ENCODE measurements at regions not wholly inside any gene's neighbourhood (a gene's known extent, or its start where the extent isn't known, plus 50 kb on each side); places are given as distances from the start of the nearest gene placed in this dataset.

DNA sequence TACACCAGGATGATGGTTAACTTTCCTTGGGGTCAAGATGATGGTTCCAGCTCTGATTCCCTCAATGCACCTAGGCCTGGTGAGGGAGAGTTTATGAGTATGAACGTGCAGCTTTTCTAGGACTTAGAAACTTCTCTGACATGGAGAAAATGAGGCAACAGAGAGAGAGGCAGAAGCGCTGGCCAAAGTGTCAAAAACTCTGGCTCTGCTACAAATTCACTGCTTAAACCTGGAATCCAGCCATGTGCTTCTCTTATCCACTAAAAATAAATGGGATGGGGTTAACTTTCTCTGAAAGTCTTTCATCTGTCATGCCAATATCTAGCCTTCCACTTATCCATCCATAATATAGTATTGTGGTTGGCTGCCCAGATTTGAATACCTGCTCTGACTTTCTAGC is 568.7 kb downstream of the MED13L start:
- Mint-ChIP-seq H3K4me1 (no peaks in the 10 kb centered on the region), H3K27me3 (peaks cover 2% of the 10 kb centered on the region), H3K4me3 (no peak overlapping the region), H3K27ac (no peak overlapping the region), H3K36me3 (ENCODE audit: low read depth) (no peaks in the 10 kb centered on the region), H3K9me3 (peaks cover 12% of the 10 kb centered on the region)
- DNase-seq = no peak
- ATAC-seq = no peak

DNA sequence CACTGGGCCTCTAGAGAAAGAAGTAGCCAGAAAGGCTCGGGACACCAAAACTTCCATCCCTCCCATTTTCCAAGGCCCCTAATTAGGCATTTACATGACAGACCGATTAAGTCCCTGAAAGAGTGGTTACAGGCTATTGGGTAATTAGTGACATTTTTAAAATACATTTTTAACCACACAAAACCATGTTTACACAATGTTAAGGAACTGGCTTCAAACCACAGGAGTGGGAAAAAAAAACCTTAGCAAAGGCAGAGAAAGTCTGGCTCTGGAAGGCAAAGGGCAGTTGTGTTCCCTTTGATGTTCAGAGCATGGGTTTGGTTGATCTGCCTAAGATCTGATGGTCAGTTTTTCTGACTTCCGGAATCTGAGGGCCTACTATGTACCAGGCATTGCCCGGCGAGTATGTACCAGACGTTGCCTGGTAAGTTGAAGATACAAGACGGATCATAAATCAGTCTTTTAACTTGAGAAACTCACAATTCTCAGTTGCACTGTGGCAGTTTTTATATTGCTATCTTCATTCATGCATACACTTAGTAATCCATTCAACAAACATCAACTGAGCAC is 576.5 kb downstream of the MED13L start:
- ATAC-seq = no peak
- Mint-ChIP-seq H3K27me3 (no peaks in the 10 kb centered on the region), H3K27ac (no peak overlapping the region), H3K9me3 (peaks cover under 1% of the 10 kb centered on the region), H3K4me1 (no peaks in the 10 kb centered on the region), H3K4me3 (no peak overlapping the region), H3K36me3 (ENCODE audit: low read depth) (no peaks in the 10 kb centered on the region)
- no peak for DNase-seq

DNA sequence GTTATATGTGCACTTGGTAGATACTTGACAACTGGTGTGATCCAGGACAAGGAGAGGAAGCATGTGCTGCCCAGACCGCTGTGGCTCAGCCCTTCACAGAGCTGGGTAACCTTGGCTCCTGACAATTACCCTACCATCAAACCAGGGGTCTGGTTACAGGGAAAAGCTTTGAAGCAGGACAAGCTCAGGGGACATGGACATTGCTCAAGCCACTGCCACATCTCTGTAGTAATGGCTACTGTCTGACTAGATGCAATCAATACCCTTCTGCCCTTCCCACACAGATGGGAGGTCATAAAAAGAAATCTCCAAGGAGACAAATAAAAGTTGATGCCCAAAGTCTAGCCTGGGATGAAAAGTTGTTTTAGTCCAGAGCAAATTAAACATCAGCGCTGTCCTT is 577.4 kb downstream of the MED13L start:
- Mint-ChIP-seq H3K9me3 (no peaks in the 10 kb centered on the region), H3K36me3 (ENCODE audit: low read depth) (no peaks in the 10 kb centered on the region), H3K4me1 (no peaks in the 10 kb centered on the region), H3K27ac (no peak overlapping the region), H3K27me3 (no peaks in the 10 kb centered on the region), H3K4me3 (no peak overlapping the region)
- no peak for ATAC-seq
- DNase-seq = no peak

DNA sequence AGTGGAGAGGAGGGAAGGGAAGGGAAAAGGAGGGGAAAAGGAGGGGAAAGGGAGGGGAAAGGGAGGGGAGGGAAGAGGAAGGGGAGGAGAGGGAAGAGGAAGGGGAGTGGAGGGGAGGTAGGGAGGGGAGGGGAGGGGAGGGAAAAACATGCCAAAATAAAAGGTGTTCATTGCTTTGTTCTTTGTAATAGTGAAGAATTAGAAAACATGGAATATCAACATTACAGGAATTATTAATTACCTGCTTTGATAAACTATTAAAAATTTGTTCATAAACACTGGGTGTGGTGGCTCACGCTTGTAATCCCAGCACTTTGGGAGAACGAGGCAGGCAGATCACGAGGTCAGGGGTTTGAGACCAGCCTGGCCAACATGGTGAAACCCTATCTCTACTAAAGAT is 579.2 kb downstream of the MED13L start:
- ATAC-seq = no peak
- no peak overlapping the region for H3K27ac Mint-ChIP-seq
- no peaks in the 10 kb centered on the region for H3K27me3 Mint-ChIP-seq
- no peaks in the 10 kb centered on the region for H3K4me1 Mint-ChIP-seq
- no peaks in the 10 kb centered on the region for H3K9me3 Mint-ChIP-seq
- DNase-seq = no peak
- no peaks in the 10 kb centered on the region for H3K36me3 Mint-ChIP-seq (ENCODE audit: low read depth)
- no peak overlapping the region for H3K4me3 Mint-ChIP-seq

DNA sequence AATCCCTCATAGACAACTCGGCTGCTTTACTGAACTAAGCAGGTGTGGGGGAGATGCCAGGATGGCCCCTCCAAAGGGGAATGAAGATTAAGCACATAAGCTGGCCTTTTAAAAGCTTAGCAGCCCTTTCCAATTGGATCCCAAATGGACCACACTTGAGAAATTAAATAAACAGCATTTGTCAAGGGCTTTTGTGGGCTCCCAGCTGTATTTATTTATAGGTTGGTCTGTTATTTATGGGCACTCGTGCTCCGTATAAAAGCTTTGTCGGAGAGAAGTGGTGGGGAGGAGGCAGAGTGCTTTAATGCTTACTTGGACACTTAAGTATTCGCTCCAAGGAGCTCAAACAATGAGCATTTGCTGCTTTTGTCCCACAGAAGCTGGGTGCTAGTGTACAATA is 580.2 kb downstream of the MED13L start:
- Mint-ChIP-seq H3K4me1 (no peaks in the 10 kb centered on the region), H3K27ac (no peak overlapping the region)
- no peak for DNase-seq

DNA sequence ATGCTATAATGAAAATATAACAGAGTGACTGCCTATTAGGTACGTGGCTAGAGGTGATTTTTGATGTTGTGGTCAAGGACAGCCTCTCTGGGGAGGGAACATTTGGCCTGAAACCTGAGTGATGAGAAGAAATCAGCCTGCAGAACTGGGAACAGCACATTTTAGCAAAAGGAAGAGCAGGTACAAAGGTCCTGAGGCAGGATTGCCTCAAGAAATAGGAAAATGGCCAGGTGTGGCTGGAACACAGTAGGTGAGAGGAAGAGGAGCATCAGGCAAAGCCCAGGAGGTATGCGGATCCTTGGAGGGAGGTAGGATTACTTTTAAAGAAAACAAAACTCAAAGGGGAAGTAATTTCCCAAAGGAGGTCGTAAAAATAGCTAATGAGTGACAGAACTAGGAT is 582.9 kb downstream of the MED13L start:
- Mint-ChIP-seq H3K27ac (no peak overlapping the region), H3K4me3 (no peak overlapping the region), H3K9me3 (no peaks in the 10 kb centered on the region)

More for the DNA sequence above, 580.2 kb downstream of the MED13L start:
- Mint-ChIP-seq H3K4me3 (no peak overlapping the region), H3K27me3 (no peaks in the 10 kb centered on the region), H3K9me3 (no peaks in the 10 kb centered on the region), H3K36me3 (ENCODE audit: low read depth) (no peaks in the 10 kb centered on the region)
- ATAC-seq = no peak

DNA sequence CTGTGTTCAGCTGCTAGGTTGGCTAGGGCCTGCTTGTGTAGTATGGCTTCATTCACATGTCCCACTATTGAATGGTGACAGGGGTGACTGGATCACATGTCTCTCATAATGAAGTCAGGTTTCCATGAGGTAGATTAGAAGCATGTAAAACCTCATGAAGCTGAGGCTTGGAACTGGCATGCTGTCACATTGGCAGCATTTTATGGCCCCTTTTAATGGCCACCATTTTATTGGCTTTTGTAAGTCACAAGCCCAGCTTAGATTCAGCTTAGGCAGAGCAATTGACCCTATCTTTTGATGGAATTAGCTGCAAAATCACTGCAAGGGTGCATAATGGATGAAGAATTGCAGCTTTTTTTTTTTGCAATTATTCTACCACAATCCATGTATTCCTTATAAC is 583.5 kb downstream of the MED13L start:
- Mint-ChIP-seq H3K27ac (no peak overlapping the region), H3K4me3 (no peak overlapping the region), H3K36me3 (ENCODE audit: low read depth) (no peaks in the 10 kb centered on the region), H3K4me1 (no peaks in the 10 kb centered on the region), H3K9me3 (no peaks in the 10 kb centered on the region), H3K27me3 (peaks cover 2% of the 10 kb centered on the region)
- no peak for ATAC-seq
- no peak for DNase-seq

More for the DNA sequence above, 582.9 kb downstream of the MED13L start:
- ATAC-seq = no peak
- peaks cover 2% of the 10 kb centered on the region for H3K27me3 Mint-ChIP-seq
- no peaks in the 10 kb centered on the region for H3K36me3 Mint-ChIP-seq (ENCODE audit: low read depth)
- no peak for DNase-seq
- H3K4me1 Mint-ChIP-seq = no peaks in the 10 kb centered on the region

DNA sequence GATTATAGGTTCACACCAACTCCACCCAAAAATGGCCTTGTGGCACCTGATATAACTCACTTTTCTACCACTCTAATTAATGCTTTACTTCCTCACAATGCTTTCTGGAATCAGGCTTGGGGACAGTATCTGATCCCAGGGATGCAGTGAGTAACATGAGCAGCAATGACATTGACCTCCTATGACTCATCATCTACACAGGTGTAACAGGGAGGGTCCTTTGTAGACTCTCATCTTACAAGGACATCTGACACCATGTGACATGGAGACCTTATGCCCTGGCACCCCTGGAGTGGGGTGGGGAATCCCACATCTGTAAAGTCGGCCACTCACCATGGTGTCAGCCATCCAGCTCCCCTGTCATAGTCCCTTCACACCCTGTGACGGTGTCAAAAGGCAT is 586.4 kb downstream of the MED13L start:
- DNase-seq = no peak
- ATAC-seq = no peak
- H3K36me3 Mint-ChIP-seq (ENCODE audit: low read depth) = no peaks in the 10 kb centered on the region
- H3K27me3 Mint-ChIP-seq = peaks cover 6% of the 10 kb centered on the region
- H3K27ac Mint-ChIP-seq = no peak overlapping the region
- no peaks in the 10 kb centered on the region for H3K9me3 Mint-ChIP-seq
- H3K4me3 Mint-ChIP-seq = no peak overlapping the region
- no peaks in the 10 kb centered on the region for H3K4me1 Mint-ChIP-seq

DNA sequence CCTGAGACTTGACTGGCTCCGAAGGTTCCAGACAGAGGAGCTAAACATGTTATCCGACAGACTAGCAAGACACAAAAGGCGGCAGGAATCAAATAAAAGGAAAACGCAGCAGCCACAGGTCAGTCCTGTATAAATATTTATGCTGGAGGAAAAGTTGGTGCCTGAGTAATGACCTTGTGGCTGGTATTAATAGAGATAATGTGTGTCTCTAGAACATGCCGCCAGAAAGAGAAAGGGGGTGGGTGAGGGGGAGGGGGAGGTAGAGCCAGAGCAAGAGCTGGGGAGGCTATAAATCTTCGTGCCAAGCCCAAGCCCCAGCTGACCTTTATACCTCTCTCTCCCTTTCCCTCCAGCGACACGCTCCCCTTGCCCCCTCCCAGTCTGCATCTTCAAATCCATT is 590.4 kb downstream of the MED13L start:
- Mint-ChIP-seq H3K9me3 (no peaks in the 10 kb centered on the region), H3K27me3 (peaks cover 6% of the 10 kb centered on the region), H3K4me1 (no peaks in the 10 kb centered on the region), H3K4me3 (no peak overlapping the region), H3K27ac (no peak overlapping the region), H3K36me3 (ENCODE audit: low read depth) (no peaks in the 10 kb centered on the region)
- no peak for ATAC-seq
- DNase-seq = no peak

DNA sequence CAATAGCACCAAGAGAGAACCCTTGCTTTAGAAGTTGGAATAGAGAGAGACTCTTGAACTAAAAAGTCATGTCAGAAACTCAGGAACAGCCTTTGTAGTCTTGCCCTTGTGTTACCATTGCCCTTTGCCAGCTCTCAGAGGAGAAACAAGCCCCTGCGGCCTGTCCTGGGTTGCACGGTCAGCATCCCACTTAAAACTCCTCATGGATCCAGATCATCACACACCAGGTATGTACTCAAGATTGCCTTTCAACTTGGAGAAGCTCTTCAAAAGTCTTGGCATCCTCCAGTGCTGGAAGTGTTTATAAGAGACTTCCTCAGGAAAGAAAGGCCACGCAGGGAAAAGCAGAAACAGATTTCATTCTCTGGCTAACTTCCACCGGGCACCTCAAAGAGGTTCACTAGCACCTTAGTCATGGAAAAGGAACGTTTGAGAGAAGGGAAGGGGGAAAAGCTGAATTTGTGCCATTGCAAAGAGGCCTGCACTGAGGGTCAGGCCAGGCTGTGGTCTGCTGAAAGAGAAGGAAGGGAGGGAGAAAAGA is 594.2 kb downstream of the MED13L start:
- no peak for DNase-seq
- Mint-ChIP-seq H3K36me3 (ENCODE audit: low read depth) (no peaks in the 10 kb centered on the region), H3K27me3 (peaks cover 3% of the 10 kb centered on the region), H3K9me3 (peaks cover 1% of the 10 kb centered on the region), H3K4me3 (no peak overlapping the region), H3K4me1 (no peaks in the 10 kb centered on the region), H3K27ac (no peak overlapping the region)
- no peak for ATAC-seq

DNA sequence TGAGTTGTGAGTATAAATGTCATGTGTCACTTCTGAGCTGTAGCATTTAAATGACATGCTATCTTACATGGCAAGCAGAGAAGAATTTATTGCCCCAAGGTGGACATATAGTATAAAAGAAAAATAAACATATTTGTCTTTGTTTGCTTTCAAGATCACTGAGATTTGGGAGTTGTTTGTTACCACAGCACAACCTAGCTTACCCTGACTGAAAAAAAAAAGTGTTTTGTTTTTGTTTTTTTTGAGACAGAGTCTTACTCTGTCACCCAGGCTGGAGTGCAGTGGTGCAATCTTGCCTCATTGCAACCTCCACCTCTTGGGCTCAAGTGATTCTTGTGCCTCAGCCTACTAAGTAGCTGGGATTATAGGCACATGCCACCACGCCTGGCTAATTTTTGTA is 596.5 kb downstream of the MED13L start:
- H3K27me3 Mint-ChIP-seq = peaks cover 4% of the 10 kb centered on the region
- ATAC-seq = no peak
- no peaks in the 10 kb centered on the region for H3K36me3 Mint-ChIP-seq (ENCODE audit: low read depth)
- no peaks in the 10 kb centered on the region for H3K4me1 Mint-ChIP-seq
- H3K9me3 Mint-ChIP-seq = peaks cover 7% of the 10 kb centered on the region
- no peak overlapping the region for H3K4me3 Mint-ChIP-seq
- no peak overlapping the region for H3K27ac Mint-ChIP-seq
- no peak for DNase-seq

DNA sequence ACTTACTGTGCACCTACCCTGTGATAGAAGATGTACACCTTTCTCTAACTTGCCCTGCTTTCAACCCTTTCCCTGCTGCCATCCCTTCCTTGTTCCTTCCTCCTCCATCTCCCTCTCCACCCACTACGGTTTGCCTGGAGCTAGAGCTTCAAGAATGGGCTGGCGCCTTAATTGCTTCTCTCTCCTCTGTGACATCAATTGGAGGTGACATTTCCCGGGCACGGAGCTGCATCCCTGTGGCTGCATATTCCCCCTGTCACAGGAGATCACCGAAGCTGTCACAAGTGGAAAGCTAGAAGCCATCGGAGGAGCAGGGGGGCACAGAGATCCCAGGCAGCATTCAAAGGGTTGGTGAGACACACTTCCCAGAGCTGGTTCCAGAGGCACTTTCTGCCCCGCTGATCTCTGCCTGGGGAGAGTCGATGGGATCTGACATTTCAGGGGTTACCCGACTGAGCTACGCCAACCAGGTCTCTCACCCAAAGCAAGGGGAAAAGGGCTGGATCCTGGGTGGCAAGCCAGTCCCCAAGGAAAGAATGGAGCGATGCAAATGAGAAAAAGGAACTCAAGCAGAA is 604.9 kb downstream of the MED13L start:
- ATAC-seq (no peak), DNase-seq (no peak)
- peaks cover 1% of the 10 kb centered on the region for H3K9me3 Mint-ChIP-seq
- H3K27ac Mint-ChIP-seq = no peak overlapping the region
- peaks cover 7% of the 10 kb centered on the region for H3K27me3 Mint-ChIP-seq
- H3K36me3 Mint-ChIP-seq (ENCODE audit: low read depth) = no peaks in the 10 kb centered on the region
- H3K4me3 Mint-ChIP-seq = no peak overlapping the region
- H3K4me1 Mint-ChIP-seq = no peaks in the 10 kb centered on the region

DNA sequence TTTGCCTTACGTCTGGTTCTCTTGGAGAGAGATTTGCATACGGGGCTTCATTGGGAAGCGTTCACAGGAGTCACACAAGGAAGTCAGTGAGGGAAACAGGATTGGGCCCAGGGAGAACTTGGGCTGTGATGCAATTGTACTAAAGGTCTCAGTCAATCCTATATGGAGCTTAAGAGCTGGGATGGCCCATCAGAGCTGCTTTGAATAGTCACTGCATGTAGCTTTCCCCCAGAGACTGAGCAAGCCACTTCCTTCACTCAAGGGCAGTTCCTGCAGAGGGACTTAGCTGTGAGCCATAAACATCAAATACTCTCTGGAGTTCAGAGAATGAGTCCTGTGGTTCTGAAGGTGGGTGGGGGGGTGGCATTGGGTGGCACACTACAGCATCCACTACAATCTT is 605.4 kb downstream of the MED13L start:
- no peak overlapping the region for H3K27ac Mint-ChIP-seq
- no peaks in the 10 kb centered on the region for H3K9me3 Mint-ChIP-seq
- H3K4me1 Mint-ChIP-seq = no peaks in the 10 kb centered on the region
- no peak for ATAC-seq
- H3K4me3 Mint-ChIP-seq = no peak overlapping the region
- DNase-seq = no peak
- H3K36me3 Mint-ChIP-seq (ENCODE audit: low read depth) = no peaks in the 10 kb centered on the region
- H3K27me3 Mint-ChIP-seq = peaks cover 7% of the 10 kb centered on the region

DNA sequence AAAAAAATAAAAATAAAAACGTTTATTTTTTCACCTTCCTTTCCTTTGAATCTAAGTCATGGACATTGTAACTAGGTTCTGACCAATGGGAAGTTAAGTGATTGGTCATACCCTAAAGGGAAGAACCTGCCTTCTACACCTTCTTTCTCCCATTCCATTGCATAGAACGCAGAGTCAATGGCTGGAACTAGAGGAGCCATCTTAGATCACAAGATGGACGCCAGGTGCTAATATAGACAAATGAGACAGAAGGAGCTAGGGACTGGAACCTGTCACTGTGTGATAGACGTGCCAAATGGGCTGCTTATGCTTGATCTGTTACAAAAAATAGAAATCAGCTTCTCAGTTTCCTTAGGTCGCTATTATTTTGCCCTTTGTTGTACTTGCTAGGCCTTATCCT is 606.6 kb downstream of the MED13L start:
- Mint-ChIP-seq H3K9me3 (no peaks in the 10 kb centered on the region), H3K4me1 (no peaks in the 10 kb centered on the region), H3K36me3 (ENCODE audit: low read depth) (no peaks in the 10 kb centered on the region), H3K4me3 (no peak overlapping the region), H3K27ac (no peak overlapping the region), H3K27me3 (peaks cover 2% of the 10 kb centered on the region)
- DNase-seq (no peak), ATAC-seq (no peak)

DNA sequence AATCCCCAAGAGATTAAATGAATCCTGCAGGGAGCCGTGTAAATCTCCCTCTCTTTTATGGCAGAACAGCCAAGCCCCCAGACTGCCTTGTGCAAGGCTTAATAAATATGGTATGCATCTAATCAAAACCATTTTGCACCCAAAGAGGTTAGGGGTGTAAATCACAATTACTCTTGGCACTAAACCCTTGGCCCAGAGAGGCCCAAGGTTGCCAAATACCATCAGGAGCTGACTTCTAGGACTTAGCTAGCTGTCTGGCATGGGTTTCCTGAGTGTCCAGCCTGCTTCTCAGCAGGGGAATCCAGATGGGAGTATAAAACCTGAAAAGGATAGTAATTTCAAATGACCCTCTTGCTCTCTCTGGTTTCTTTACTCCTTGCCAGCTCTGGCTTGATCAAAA is 610.4 kb downstream of the MED13L start:
- Mint-ChIP-seq H3K27me3 (no peaks in the 10 kb centered on the region), H3K36me3 (ENCODE audit: low read depth) (no peaks in the 10 kb centered on the region), H3K9me3 (no peaks in the 10 kb centered on the region), H3K4me1 (no peaks in the 10 kb centered on the region), H3K27ac (no peak overlapping the region), H3K4me3 (no peak overlapping the region)
- ATAC-seq (no peak), DNase-seq (no peak)

DNA sequence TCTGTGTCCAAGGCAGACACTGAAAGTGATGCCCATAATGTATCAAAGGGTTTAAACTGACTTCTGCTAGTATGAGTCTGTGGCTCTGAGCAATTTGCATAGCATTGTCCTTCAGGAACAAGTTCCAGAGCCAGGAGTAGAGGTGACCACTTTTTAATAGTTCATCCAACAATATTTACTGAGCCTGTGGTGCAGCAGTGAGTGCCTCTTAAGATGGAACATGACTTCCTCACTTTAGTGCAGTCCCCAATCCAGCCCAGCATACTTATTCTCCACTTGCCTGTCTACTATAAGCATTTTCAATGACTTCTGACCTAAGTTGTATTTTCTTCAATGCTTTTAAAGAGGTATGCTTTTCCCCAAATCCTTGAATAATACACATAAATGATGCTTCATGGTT is 611.3 kb downstream of the MED13L start:
- DNase-seq (no peak), ATAC-seq (no peak)
- H3K9me3 Mint-ChIP-seq = no peaks in the 10 kb centered on the region
- H3K4me1 Mint-ChIP-seq = no peaks in the 10 kb centered on the region
- H3K36me3 Mint-ChIP-seq (ENCODE audit: low read depth) = no peaks in the 10 kb centered on the region
- no peak overlapping the region for H3K27ac Mint-ChIP-seq
- H3K27me3 Mint-ChIP-seq = no peaks in the 10 kb centered on the region
- H3K4me3 Mint-ChIP-seq = no peak overlapping the region

Data from activated naive CD8-positive, alpha-beta T cell treated with anti-CD3 and anti-CD28 coated beads, Interleukin-2, amount 50 U/mL, for 24 hours (primary cell).